K562 (cell line): ENCODE measurements at regions not wholly inside any gene's neighbourhood (a gene's known extent, or its start where the extent isn't known, plus 50 kb on each side); places are given as distances from the start of the nearest gene placed in this dataset.

Experiments used
- ATAC-seq: fragments of 200-7000 bp; cut with Tn5 transposase; 3 replicates; pipeline ENCODE4 v1.9.1; 2020; ENCODE audit warnings: moderate library complexity
- BruUV-seq: library from RNA; stranded (reverse); fragments of 400-500 nt; replicated peaks from 2 replicates; lab custom pipeline; 2021; lab: Mats Ljungman, UMichigan
- CTCF ChIA-PET: fragments of 300-600 bp; formaldehyde crosslinking; extraction: SDS; loops from one replicate; lab custom pipeline; 2021; ENCODE audit warnings: low intra/inter-chr PET ratio; lab: Yijun Ruan, JAX
- POLR2A ChIA-PET: fragments of 300-600, 350-650 bp; sonication (Branson Sonifier 250); formaldehyde crosslinking; extraction: SDS; loops from one replicate; lab custom pipeline; 2021; ENCODE audit warnings: antibody characterized with exemption, inconsistent platforms; lab: Yijun Ruan, JAX
- DNase-seq, 4 experiments: peaks; one replicate each; pipeline versions ENCODE4 v3.0.0 to v3.0.0-alpha.2; 2011 to 2018; ENCODE audit warnings: low spot score in 3 of 4, mixed read lengths in 3 of 4; ENCODE audit errors: extremely low read depth in 1 of 4
- FAIRE-seq: peaks from 2 replicates; lab custom pipeline; 2011; peaks lifted over from hg19 to GRCh38; lab: Jason Lieb, UNC
- H2AFZ ChIP-seq: 2 replicates; pipeline ENCODE4 v1.6.0; 2011; ENCODE audit warnings: low read depth, low read length, control low read depth, inconsistent platforms
- H3K27ac ChIP-seq: fragments of 200-600 bp; 3 replicates; pipeline ENCODE4 v1.8.0; 2011; ENCODE audit warnings: low read depth, mild to moderate bottlenecking, control low read depth, inconsistent platforms, low read length, moderate library complexity, mixed read lengths; ENCODE audit errors: extremely low read depth
- H3K27me3 ChIP-seq, 2 experiments: fragments of 300-600 bp in 1 of 2; 2 replicates in 1 of 2; 3 replicates in 1 of 2; pipeline versions ENCODE4 v1.6.0 to v1.8.0; 2011; ENCODE audit warnings: inconsistent platforms in 2 of 2, low read length in 2 of 2, mild to moderate bottlenecking in 1 of 2, mixed read lengths in 1 of 2, moderate library complexity in 1 of 2; ENCODE audit not compliant: control insufficient read depth in 2 of 2, insufficient read depth in 2 of 2
- H3K36me3 ChIP-seq: fragments of 300-600 bp; 3 replicates; pipeline ENCODE4 v1.8.0; 2011; ENCODE audit warnings: mild to moderate bottlenecking, low read length, inconsistent platforms; ENCODE audit not compliant: control insufficient read depth, insufficient read depth
- H3K4me1 ChIP-seq, 2 experiments: fragments of 200-600 bp in 1 of 2; replicated peaks in 1 of 2; 2 replicates in 1 of 2; 3 replicates in 1 of 2; pipeline versions ENCODE4 v1.5.1 to v1.8.0; 2011; ENCODE audit warnings: inconsistent platforms in 2 of 2, low read length in 2 of 2, mild to moderate bottlenecking in 1 of 2, mixed read lengths in 1 of 2, moderate library complexity in 1 of 2; ENCODE audit not compliant: control insufficient read depth in 2 of 2, insufficient read depth in 2 of 2
- H3K4me2 ChIP-seq: 2 replicates; pipeline ENCODE4 v1.6.1; 2011; ENCODE audit warnings: low read length, control low read depth, inconsistent platforms, mixed read lengths; ENCODE audit not compliant: insufficient read depth
- H3K4me3 ChIP-seq: fragments of 200-600 bp; sonication (generic), shearing (Covaris generic); 2 replicates; pipeline ENCODE4 v1.5.1; 2016; ENCODE audit warnings: control low read depth, inconsistent platforms
- H3K79me2 ChIP-seq: fragments of 200-600 bp; 3 replicates; pipeline ENCODE4 v1.8.0; 2011; ENCODE audit warnings: low read length, inconsistent platforms; ENCODE audit not compliant: control insufficient read depth, insufficient read depth
- H3K9ac ChIP-seq, 2 experiments: 2 replicates each; pipeline versions ENCODE4 v1.6.0 to v1.6.1; 2011; ENCODE audit warnings: low read depth in 2 of 2, low read length in 2 of 2, control low read depth in 1 of 2, inconsistent platforms in 1 of 2, mild to moderate bottlenecking in 1 of 2, mixed read lengths in 1 of 2; ENCODE audit not compliant: insufficient read depth in 1 of 2
- H3K9me1 ChIP-seq: one replicate; pipeline ENCODE4 v1.6.0; 2011; ENCODE audit warnings: inconsistent platforms, mild to moderate bottlenecking, low read length, moderate library complexity; ENCODE audit not compliant: control insufficient read depth, insufficient read depth
- H3K9me3 ChIP-seq: replicated peaks from 2 replicates; pipeline ENCODE4 v1.5.1; 2011; ENCODE audit warnings: low read depth, low read length, inconsistent platforms; ENCODE audit not compliant: control insufficient read depth, insufficient read depth
- H4K20me1 ChIP-seq: replicated peaks from 2 replicates; pipeline ENCODE4 v1.6.1; 2011; ENCODE audit warnings: low read length, inconsistent platforms, mixed read lengths; ENCODE audit not compliant: control insufficient read depth, insufficient read depth
- KLF6 ChIP-seq: fragments of 250-450 bp; sonication (Bioruptor Pico); IDR thresholded peaks from 2 replicates; pipeline ENCODE4 v1.4.0; 2020; ENCODE audit warnings: mild to moderate bottlenecking, moderate library complexity, borderline replicate concordance
- YY1 ChIP-seq, 3 experiments: IDR thresholded peaks; 2 replicates each; pipeline ENCODE4 v1.6.1; 2011; ENCODE audit warnings: low read length in 2 of 3, mild to moderate bottlenecking in 2 of 3, moderate library complexity in 2 of 3, borderline replicate concordance in 1 of 3, control low read depth in 1 of 3, low read depth in 1 of 3; ENCODE audit not compliant: insufficient read depth in 3 of 3, insufficient replicate concordance in 2 of 3, control insufficient read depth in 1 of 3, insufficient read length in 1 of 3; ENCODE audit errors: extremely low read depth in 1 of 3
- ZNF184 ChIP-seq: sonication (generic); formaldehyde crosslinking; IDR thresholded peaks from 2 replicates; pipeline ENCODE4 v1.5.0; 2020; ENCODE audit warnings: missing genetic modification reagents
- ZNF507 ChIP-seq: conservative IDR thresholded peaks from 2 replicates; pipeline ENCODE4 v1.6.1; 2017; ENCODE audit warnings: missing genetic modification characterization, missing compliant biosample characterization
- ZNF717 ChIP-seq: fragments of 250-450 bp; sonication (Bioruptor Pico); IDR thresholded peaks from 2 replicates; pipeline ENCODE4 v1.5.0; 2021
- WGBS: fragments of 100-300 bp; shearing (Covaris generic); methylation state at CpG from one replicate; pipeline ENCODE4 v1.1.6; 2016; ENCODE audit warnings: low coverage, mixed read lengths; ENCODE audit not compliant: insufficient coverage; ENCODE audit errors: missing lambda C conversion rate; 5-methylcytosine and 5-hydroxymethylcytosine counted together
- in situ Hi-C: fragments of 300-500 bp; cut with MboI; formaldehyde crosslinking; loops from 4 replicates; pipeline ENCODE4 v1.15.0; 2018; ENCODE audit warnings: inconsistent platforms, mixed read lengths
- intact Hi-C: fragments of 100-400 bp; cut with micrococcal nuclease; formaldehyde crosslinking; loops from 2 replicates; pipeline ENCODE4 v1.14.2; 2022
- TF ChIP-seq, protein P1 (sequence below), 2 experiments: fragments of 450-650 bp in 1 of 2; IDR thresholded peaks; 2 replicates each; pipeline ENCODE4 v1.6.1; 2011 to 2017; ENCODE audit warnings: low read depth in 2 of 2, antibody characterized with exemption in 1 of 2, borderline replicate concordance in 1 of 2, low read length in 1 of 2, mild to moderate bottlenecking in 1 of 2, mixed read lengths in 1 of 2; ENCODE audit not compliant: control insufficient read depth in 1 of 2
- TF ChIP-seq, protein P2 (sequence below), 2 experiments: fragments of 150-350 bp in 1 of 2; IDR thresholded peaks; 2 replicates each; pipeline ENCODE4 v1.6.1; 2012 to 2016; ENCODE audit warnings: low read depth in 2 of 2, low read length in 2 of 2, mild to moderate bottlenecking in 1 of 2, moderate library complexity in 1 of 2

DNA sequence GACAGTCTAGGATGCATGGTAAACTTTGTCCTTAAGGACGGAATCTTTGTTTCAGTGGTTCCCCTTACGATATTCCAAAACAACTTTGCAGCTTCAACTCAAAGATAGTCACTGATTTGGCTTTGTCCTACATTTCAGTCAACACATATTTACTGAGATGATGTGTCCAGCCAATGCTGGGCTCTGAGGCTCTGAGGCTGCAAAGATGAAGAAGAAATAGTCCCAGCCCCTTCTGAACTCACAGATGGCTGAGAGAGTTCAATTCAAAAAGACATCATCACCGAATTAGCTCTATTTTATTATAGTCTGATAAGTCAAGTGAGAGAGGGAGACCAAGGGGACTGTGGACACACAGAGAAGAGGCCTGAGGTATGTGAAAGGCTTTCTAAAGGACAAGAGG is 544.0 kb downstream of the ACTL7B start:
- no TSS peak for BruUV-seq
- no peak for FAIRE-seq
- WGBS: 0% methylated on average over 3 of the region's 3 CpGs
- Histone ChIP-seq H3K27me3 (no peaks in the 10 kb centered on the region), H3K27ac (no peak overlapping the region), H3K9me3 (no peaks in the 10 kb centered on the region), H4K20me1 (no peaks in the 10 kb centered on the region), H3K79me2 (no peaks in the 10 kb centered on the region), H3K9me1 (no peaks in the 10 kb centered on the region), H3K4me2 (no peak overlapping the region), H3K9ac (no peak overlapping the region), H3K36me3 (no peaks in the 10 kb centered on the region), H3K4me3 (no peak overlapping the region), H2AFZ (no peak overlapping the region), H3K4me1 (no peaks in the 10 kb centered on the region)
- ATAC-seq: no peak
- CTCF ChIA-PET: no interaction called here
- POLR2A ChIA-PET: no interaction called here
- intact Hi-C loops (no loop called here), in situ Hi-C loops (no loop called here)
- no peak for DNase-seq
- TF ChIP-seq ZNF507 (tag): no peak
- no peak for TF ChIP-seq ZNF184 (CRISPR knock-in tag)
- no peak for TF ChIP-seq KLF6 (CRISPR knock-in tag)
- TF ChIP-seq, protein P1, sequence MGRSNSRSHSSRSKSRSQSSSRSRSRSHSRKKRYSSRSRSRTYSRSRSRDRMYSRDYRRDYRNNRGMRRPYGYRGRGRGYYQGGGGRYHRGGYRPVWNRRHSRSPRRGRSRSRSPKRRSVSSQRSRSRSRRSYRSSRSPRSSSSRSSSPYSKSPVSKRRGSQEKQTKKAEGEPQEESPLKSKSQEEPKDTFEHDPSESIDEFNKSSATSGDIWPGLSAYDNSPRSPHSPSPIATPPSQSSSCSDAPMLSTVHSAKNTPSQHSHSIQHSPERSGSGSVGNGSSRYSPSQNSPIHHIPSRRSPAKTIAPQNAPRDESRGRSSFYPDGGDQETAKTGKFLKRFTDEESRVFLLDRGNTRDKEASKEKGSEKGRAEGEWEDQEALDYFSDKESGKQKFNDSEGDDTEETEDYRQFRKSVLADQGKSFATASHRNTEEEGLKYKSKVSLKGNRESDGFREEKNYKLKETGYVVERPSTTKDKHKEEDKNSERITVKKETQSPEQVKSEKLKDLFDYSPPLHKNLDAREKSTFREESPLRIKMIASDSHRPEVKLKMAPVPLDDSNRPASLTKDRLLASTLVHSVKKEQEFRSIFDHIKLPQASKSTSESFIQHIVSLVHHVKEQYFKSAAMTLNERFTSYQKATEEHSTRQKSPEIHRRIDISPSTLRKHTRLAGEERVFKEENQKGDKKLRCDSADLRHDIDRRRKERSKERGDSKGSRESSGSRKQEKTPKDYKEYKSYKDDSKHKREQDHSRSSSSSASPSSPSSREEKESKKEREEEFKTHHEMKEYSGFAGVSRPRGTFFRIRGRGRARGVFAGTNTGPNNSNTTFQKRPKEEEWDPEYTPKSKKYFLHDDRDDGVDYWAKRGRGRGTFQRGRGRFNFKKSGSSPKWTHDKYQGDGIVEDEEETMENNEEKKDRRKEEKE (IDR thresholded peaks at IDR 0.05; ENCODE audit: borderline replicate concordance in 1 of 2, control insufficient read depth in 1 of 2, low read depth in 2 of 2, low read length in 1 of 2): no peak
- no peak for TF ChIP-seq YY1 (IDR thresholded peaks at IDR 0.05; ENCODE audit: borderline replicate concordance in 1 of 3, control insufficient read depth in 1 of 3, extremely low read depth in 1 of 3, insufficient read depth in 3 of 3, insufficient read length in 1 of 3, insufficient replicate concordance in 2 of 3, low read depth in 1 of 3, low read length in 2 of 3)
- TF ChIP-seq, protein P2, sequence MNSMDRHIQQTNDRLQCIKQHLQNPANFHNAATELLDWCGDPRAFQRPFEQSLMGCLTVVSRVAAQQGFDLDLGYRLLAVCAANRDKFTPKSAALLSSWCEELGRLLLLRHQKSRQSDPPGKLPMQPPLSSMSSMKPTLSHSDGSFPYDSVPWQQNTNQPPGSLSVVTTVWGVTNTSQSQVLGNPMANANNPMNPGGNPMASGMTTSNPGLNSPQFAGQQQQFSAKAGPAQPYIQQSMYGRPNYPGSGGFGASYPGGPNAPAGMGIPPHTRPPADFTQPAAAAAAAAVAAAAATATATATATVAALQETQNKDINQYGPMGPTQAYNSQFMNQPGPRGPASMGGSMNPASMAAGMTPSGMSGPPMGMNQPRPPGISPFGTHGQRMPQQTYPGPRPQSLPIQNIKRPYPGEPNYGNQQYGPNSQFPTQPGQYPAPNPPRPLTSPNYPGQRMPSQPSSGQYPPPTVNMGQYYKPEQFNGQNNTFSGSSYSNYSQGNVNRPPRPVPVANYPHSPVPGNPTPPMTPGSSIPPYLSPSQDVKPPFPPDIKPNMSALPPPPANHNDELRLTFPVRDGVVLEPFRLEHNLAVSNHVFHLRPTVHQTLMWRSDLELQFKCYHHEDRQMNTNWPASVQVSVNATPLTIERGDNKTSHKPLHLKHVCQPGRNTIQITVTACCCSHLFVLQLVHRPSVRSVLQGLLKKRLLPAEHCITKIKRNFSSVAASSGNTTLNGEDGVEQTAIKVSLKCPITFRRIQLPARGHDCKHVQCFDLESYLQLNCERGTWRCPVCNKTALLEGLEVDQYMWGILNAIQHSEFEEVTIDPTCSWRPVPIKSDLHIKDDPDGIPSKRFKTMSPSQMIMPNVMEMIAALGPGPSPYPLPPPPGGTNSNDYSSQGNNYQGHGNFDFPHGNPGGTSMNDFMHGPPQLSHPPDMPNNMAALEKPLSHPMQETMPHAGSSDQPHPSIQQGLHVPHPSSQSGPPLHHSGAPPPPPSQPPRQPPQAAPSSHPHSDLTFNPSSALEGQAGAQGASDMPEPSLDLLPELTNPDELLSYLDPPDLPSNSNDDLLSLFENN (IDR thresholded peaks at IDR 0.05; ENCODE audit: low read depth in 2 of 2, low read length in 2 of 2): no peak
- no peak for TF ChIP-seq ZNF717
